Stimulated activated CD8-positive, alpha-beta memory T cell treated with anti-CD3 and anti-CD28 coated beads, Interleukin-7, amount 100 ng/mL, for 24 hours (primary cell): ENCODE measurements at regions not wholly inside any gene's neighbourhood (a gene's known extent, or its start where the extent isn't known, plus 50 kb on each side); places are given as distances from the start of the nearest gene placed in this dataset.

ENCODE experiments used
- DNase-seq: peaks from one replicate; pipeline ENCODE4 v3.0.0-alpha.2; 2020; ENCODE audit warnings: low read depth

DNA sequence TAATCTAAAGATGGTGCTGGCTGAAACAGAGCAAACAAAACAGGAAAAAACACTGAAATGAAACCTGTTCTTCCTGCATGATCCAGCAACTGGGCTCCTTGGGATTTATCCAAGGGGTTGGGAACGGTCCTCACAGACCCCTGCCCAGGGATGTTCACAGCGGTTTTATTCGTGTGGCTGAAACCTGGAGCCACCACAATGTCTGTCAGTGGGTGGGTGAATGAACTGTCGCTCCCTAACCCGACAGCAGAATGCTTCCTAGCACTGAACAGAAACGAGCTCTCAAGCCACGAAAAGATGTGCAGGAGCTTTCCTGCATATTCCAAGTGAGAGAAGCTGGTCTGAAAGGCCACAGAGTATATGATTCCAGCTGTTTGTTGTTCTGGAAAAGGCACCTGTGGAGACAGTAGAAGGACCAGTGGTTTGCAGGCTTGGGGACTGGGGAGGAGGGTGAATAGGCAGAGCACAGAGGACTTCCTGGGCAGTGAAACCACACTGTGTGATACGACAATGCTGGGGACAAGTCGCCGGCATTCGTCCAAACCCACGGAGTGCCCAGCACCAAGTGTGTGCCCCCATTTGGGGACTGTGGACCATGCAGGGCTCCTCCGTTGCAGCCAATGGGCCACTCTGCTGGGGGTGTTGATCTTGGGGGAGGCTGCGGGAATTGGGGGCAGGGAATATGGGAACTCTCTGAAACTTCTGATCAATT, 73.9 kb downstream of the TEX29 start:
- no peak for DNase-seq

DNA sequence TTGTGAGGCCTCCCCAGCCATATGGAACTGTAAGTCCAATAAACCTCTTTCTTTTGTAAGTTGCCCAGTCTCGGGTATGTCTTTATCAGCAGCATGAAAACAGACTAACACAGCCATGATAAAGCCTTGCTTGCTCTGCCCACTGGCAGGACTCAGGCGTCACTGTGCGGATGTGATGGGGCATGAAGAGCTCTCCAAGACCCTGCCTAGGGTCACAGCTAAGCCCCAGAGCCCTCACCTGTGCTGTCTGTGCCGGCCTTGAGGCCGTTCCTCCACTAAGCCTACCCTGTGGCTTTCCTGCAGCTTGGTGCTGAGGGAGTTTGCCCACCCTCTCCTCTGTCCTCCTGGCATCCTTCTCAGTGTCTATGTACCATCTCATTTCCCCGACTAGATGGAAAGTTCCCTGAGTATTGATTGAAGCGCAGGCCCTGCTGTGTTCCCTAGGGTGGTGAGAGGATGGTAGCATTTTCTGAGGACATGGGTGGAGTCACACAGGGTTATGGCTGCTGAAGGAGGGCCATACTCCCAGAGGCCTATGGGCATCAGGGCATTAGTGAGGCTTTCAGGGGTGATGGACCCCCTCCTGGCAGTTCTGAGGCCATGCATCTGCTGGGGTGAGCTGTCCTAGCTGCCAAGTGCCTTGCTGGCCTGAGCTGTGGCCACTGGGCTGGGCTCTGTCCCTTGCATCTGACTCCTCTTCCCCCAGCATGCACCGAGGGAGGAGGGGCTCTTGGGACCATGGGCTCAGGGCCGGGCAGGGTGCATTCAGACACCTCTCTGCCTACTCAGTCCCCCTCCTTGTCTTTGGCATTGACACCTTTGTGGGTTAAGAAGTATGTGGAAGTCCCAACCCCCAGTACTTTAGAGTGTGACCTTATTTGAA, 75.3 kb downstream of the TEX29 start:
- no peak for DNase-seq

DNA sequence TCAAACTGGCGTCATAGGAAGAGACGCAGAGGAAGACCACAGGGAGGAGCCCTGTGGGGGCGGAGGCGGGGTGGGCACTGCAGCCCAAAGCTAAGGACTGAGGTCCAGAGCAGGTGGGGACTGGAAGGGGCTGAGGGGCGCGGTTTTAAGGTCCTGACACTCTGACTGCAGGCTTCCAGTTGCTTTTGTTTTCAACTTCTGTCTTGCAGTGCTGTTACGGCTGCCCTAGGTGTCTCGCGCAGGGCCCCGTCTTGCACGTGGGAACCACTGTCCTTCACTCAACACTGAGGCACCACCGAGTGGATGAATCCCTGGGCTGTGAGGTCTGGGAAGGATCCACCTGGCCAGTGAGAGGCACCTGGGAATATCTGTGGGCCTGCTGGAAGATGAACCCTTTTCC, 76.0 kb downstream of the TEX29 start:
- DNase-seq = no peak

DNA sequence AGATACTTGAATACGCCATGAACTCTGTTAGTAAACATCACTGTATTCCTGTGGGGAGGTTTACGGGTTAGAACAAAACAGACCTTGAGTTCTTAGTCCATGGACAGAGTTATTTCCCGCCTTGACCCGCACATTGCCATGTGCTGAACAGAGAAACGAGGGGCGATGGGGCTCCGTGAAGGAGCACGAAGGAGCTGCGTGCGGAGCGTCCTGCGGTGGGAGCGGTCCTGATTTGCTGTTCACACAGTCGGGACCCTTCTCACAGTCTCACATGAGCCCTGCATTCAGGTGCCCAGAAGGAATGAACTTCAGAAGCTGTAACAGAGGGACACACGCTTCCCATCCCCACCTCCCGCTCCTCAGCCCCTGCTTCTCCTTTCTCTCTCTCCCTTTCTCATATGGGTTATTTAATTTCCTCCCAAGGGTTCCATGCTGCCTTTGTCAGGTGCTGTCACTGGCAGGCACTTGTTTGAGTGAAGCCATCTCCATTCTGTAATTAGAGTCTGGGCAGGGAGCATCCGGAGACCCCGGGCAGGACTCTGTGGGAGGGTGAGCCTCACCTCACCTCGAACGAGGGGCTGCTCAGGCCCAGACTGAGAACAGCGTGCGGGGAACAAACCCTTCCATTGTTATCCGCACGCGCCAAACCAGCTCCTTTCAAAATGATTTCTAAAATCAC, 76.9 kb downstream of the TEX29 start:
- DNase-seq = no peak

DNA sequence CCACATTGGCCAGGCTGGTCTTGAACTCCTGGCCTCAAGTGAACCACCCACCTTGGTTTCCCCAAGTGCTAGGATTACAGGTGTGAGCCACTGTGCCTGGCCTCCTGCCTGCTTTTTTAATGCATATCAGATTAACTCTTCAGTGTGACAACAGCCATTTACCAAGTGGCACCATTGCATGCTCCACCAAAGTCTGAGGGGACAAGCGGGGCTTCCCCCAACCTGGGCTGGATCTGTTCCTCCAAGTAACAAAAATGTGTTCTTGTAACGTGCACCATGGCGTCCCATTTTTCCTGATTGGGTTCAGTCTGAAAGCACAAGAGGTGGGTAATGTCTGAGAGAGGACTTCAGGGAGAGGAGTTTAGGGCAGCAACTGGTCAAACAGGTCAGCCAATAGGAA, 77.8 kb downstream of the TEX29 start:
- DNase-seq = no peak

DNA sequence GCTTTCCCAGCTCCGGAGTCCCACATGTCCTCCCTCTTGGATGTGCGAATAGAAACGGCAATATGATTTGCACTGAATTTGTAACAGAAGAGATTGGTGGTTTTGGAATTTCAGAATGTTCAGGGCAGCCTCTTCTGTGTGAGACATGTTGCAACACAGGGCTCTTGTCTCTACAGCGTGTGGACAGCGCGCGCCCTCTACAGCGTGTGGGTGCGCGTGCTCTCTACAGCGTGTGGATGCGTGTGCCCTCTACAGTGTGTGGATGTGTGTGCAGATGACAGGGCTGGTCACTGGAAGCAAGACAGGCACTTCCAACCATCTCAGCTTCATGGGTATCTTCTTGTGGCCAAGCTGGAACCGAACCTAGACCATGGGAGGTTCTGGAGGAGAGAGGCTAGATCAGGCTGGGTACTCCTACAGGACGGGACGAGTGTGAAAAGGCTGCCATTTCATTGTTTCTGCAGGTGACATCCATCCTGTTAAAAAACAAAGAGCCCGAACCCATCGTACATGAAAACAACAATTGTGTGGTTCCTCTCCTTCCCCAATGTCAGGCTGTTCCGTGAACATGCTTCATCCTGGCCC, 78.4 kb downstream of the TEX29 start:
- no peak for DNase-seq

DNA sequence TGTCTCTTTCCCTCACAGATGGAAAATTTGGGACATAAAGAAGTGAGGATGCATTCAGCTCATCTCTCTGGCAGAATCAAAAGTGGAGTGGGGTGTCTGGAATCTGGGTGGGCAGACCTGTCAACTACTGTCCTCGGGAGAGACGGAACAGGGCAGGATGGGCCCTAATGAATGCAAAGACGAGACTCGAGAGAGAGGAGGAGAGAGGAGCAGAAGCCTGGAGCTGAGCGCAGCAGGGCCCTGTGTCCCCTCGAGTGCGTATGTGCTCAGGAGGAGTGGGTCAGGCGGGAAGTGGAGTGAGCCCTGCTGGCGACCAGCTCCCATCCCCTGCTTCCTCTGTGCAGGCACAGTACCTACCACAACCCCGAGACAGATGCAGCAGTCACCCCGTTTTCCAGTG, 78.9 kb downstream of the TEX29 start:
- no peak for DNase-seq

DNA sequence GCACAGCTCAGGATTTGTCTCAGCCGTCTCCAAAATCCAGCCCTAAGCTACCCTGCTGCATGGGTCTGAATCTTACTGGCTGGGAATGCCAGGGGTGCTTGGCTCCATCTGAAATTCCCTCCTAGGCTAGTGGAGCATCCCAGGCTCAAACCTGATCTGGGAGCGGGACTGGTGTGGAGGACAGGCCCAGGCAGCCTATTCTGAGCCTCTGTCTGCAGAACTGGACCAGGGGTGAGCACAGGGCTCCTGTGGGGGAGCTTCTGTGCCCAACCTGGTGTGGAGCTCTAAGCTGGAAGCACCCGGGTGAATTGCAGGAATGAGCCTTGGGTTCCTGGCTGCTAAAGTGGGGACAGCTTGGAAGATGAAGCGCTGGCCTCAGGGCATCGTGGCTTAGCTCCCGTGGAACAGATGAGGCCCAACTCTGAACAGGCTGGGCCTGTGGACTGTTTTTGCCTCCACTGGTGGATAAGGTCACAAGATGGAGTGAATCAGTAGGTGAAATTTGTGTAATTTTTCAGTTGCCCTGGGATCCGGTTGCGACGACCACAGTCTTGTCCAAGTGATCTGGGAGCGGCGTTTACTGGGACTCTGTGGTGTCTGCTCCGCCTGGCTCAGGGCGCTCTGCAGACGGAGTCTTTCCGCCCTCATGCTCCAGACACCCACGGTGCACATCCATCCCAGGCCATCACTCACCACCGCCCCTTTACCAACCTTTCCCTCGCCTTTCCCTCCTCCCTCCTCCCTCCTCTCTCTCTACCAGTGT, 79.5 kb downstream of the TEX29 start:
- DNase-seq = no peak

DNA sequence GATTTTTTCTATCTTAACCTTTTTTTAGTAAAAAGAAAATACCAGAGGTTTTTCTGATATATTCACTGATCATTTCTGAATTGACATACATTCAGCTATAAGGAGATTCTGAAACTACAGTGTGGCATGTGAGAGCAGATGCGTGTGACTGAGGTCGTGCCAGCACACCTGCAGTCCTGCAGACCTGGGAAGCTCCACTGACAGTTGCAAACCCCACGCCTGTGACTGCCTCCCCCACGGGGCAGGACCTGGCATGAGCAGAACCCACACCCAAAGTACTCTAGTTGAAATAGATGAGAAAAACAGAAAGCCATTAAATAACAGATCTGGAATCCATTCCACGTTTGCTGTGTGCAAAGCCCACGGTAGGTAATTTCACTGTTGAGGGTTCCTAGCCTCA, 80.7 kb downstream of the TEX29 start:
- no peak for DNase-seq

DNA sequence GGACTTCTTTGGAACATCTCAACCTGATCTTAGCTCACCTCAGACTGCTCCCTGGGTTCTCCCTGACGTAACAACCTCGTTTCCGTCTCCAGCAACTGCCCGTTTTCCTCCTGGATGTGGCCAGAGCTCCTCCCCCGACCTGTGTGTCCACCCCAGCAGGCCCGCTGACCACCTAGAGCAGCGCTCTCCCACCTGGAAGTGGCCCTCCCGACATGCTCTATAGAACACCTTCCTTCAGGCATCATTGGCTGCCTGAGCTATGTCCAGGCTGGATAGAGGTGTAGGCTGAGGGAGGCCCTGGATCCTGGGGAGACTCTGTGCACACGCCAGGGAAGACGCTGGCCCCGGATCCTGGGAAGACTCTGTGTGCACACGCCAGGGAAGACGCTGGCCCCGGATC, 81.3 kb downstream of the TEX29 start:
- DNase-seq = no peak

DNA sequence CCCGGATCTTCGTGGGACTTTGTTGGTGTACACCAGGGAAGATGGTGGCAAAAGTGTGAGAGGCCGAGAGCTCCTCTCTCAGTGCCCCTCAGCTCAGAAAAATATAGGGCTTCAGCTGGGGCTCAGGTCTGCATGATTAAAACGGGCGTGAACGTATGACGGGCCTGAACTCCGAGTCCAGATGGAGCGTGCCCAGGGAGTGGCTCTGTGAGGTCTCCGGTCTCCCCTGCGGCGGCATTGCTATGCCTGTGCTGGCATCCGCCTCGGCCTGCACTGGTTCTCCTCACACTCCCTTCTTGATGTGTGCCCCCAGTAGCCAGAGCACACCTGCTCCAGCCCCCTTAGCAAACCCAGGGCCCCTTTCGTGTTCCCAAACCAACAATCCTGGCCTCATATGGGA, 82.0 kb downstream of the TEX29 start:
- no peak for DNase-seq

DNA sequence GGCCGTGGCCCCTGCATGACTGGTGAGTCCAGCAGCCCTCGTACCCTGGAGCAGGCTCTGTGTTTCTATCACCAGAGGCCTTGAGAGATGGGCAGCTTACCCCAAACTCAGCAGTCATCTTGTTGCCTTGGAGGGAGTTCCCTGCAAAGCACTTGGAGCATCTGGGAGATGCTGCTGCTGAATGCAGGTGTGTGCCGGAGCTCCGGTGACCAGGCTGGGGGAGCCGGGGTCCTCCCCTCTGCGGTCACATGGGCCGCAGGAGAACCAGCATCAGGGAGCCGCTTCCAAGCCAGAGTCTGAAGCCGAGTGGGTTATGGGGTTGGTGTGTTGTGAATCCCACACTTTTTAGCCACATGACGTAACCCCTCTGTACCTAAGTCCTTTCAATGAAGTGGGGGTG, 82.8 kb downstream of the TEX29 start:
- no peak for DNase-seq

DNA sequence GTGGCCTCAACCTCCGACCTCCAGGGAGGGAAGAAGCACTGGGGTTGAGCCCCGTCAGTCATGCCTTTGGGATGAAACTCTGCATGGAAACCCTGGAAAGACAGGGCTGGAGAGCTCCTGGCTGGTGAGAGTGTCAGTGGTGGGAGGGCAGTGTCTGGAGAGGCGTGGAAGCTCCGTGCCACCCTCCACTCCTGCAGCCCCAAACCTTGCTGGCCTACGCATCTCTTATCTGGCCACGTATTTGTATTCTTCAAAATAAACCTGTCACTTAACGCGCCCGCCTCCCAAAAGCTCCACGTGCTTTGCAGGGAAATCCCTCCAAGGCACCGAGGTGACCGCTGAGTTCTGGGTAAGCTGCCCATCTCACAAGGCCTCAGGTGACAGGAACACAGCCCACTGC, 84.3 kb downstream of the TEX29 start:
- DNase-seq = no peak

DNA sequence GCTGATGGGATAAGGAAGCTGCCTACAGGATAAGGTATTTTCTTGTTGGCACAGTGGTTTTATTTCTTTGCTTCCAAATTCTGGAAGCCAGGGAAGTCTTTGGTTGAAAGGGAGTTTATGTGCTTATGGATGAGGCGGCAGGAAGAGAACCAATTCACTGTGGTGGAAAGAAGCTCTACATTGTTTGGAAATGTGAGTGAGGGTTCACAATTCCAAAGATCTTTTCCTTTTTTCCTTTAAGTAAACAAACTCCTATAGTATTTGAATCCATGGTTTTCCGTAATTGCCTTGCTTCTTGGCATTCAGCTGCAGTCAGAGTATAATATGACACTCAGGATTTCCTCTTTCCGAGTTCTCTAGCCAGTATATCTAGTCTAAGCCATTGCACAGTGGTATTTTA, 86.2 kb downstream of the TEX29 start:
- no peak for DNase-seq

DNA sequence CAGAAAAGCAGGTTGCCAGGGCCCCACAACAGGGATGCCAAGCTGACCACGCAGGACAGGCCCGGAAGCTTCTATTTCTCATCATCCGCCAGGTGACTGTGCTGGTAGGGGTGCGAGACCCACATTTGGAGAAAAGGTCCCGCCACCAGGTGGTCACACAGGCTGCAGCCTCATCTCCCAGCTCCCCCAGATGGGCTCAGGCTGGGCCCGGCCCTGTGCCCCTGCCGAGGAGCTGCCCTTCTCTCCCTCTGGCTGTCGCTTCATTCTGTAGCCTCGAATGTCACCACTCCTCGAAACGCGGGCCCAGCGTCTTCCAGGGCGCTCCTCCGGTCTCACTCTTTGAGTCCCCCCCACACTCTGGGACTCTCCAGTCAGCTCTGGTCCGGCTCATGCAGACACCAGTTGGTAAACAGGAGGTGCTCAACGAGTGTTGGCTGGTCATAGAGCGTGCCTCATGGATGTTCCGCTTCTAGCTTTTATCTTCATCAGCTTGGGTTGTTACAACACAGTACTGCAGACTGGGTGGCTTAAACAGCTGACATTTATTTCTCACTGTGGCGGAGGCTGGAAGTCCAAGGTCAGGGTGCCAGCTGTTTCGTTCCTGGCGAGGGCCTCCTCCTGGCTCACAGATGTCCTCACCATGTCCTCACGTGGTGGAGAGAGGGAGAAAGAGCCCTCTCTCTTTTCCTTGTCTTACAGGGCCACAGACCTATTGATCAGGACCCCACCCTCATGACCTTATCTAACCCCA, 87.1 kb downstream of the TEX29 start:
- no peak for DNase-seq

DNA sequence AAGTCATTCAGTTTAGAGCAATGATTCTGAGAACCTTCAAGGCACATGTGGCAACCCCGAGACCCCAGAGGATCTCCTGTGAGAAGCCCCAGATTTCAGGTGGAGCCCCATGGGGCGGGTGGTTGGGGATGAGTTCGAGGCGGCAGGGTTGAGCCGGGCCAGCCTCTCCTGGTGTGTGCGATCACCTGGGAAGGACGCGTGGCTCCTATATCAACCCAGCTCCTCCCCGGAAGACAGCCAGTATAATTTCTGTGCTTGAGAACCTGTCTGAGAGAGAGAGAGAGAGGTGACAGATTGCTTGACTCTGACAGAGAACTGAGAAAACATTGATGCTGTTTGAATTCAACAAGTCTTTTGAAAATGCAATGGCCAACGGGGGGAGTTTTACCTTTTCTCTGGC, 89.0 kb downstream of the TEX29 start:
- no peak for DNase-seq

DNA sequence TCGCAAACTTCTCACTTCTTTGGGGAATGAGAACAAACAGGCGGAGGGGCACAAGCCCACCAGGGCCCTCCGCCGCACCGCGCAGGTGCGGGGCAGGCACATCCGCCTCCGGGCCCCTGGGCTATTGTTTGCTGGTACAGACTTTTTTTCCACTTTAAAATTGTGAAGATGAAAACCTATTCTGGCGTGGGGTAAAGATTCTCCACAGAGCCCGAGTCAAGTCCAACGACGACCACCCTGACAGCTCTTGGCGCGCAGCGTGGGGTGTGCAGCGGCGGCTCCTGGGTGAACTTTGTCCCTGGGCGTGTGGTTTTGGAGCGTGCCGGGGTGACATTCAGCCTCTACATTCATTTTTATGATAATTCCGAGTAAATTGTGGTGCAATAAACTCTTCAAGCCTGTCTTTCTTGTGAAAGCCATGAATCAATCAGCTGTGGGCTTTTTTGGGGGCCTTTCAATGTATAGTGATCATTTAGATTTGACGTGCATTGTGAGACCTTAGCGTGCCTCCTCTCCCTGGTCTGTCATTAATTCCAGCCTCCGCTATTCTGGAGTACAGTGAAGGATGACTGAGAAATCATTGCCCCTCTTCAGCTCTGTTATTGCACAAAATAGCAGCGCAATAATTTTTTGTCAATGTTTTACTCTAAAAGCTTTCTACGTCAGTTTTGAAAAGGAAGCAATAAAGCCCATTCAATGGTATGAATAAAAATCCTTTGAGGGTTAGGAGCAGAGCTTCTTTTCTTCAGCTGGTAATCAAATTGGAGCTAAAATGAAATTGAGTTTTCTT, 90.0 kb downstream of the TEX29 start:
- DNase-seq = no peak

DNA sequence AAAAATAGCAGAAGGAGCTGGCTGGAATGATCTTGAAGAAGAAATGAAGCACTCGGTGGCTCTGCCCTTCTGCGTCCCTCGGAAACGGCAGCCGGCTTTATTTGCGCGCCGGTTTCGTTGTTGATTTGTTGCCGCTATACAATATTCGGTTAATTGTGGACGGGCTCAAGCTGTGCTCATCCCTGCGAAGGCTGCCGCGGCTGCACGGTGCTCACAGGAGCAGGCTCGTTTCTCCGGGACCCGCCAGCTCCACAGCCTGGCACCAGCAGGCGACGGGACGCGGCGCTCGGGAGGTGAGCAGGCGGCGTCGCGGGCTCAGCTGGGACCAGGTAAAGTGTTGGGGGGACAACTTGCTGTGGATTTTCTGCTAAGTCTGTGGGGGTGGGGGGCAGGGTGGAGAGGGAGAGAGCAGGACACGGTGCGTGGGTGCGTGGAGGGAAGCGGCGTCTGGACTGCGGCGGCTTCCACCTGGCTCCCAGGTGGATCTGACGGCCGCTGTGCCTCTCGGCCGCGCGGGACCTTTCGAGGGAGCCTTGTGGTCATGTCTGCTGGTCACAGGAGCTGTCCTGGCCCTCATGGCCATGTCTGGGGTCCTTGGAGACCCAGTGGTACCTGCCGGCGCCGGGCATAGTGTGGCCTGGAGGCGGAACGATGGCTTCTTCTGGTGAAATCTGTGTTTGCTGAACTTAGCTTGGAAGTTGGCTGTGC, 90.9 kb downstream of the TEX29 start:
- no peak for DNase-seq

DNA sequence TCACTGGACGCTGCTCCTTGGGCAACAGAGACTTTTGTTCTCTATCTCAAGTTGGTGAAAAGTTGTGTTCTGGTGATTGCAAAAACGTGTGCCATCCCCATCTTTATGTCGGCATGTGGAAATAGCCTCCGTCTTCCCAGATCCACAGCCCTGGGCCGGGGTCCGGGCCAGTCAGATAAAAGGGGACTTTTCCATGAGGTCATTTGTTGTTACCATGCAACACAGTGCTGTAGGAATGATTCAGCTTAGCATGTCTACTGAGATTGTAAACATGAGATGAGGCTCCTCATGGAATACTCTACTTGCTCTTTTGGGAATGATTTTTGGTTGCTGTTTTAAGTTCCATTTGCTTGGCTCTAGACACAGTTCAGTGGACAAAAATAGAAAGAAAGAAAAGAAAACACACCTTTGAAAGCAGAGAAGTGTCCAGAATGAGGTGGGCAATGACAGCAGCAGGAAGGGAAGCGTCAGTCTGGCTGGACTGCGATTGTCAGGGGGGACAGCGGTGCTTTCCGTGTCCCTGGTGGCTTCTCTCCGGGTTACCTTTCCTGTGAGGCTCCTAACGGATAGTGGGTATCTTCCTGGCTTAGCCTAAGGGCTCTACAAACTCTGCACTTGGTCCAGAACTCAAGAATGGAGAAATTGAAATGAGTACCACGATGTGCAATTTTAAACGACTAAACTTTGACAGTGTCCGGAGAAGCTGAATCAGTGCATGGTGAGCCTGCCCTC, 91.6 kb downstream of the TEX29 start:
- no peak for DNase-seq
